ENCODE measurements at regions not wholly inside any gene's neighbourhood (a gene's known extent, or its start where the extent isn't known, plus 50 kb on each side); places are given as distances from the start of the nearest gene placed in this dataset.

GRCh38 chr17:79435962-79436361, 174.9 kb downstream of the RBFOX3 start:
- Histone ChIP-seq H3K4me1 (no peaks in the 10 kb centered on the region), H3K27me3 (no peaks in the 10 kb centered on the region), H3K9me3 (no peaks in the 10 kb centered on the region), H3K4me3 (no peak overlapping the region), H3K27ac (no peak overlapping the region), H3K36me3 (no peaks in the 10 kb centered on the region)
- ATAC-seq (no peak), DNase-seq (no peak)
- 50% methylated on average over 5 of the region's 8 CpGs for WGBS (ENCODE audit: insufficient coverage, low coverage, low lambda C conversion rate, missing lambda C conversion rate)
- intact Hi-C loops (cut with DNase I): no loop called here
- TF ChIP-seq POLR2A (IDR thresholded peaks at IDR 0.05): no peak
- TF ChIP-seq, protein P1, sequence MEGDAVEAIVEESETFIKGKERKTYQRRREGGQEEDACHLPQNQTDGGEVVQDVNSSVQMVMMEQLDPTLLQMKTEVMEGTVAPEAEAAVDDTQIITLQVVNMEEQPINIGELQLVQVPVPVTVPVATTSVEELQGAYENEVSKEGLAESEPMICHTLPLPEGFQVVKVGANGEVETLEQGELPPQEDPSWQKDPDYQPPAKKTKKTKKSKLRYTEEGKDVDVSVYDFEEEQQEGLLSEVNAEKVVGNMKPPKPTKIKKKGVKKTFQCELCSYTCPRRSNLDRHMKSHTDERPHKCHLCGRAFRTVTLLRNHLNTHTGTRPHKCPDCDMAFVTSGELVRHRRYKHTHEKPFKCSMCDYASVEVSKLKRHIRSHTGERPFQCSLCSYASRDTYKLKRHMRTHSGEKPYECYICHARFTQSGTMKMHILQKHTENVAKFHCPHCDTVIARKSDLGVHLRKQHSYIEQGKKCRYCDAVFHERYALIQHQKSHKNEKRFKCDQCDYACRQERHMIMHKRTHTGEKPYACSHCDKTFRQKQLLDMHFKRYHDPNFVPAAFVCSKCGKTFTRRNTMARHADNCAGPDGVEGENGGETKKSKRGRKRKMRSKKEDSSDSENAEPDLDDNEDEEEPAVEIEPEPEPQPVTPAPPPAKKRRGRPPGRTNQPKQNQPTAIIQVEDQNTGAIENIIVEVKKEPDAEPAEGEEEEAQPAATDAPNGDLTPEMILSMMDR (IDR thresholded peaks at IDR 0.05): no peak

DNA sequence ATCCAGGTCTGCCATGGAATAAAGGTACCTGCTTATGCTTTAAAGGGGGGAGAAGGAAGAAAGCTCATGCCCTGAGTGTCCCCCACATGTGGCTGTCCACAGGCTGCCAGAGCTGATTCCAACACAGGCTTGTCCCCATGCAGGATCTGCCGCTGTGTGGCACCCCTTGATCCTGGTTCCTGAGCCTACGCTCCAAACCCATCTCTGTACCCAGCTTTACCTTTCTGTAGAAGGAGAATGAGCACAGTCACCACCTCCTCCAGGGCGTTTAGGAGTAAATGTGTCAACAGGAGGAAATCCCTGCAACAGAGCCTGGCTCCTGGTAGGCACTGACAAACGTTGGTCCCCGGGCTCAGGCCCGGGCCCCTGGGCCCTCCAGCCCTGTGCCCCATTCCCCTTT, 175.6 kb downstream of the RBFOX3 start:
- Histone ChIP-seq H3K27ac (no peak overlapping the region), H3K27me3 (no peaks in the 10 kb centered on the region), H3K9me3 (no peaks in the 10 kb centered on the region), H3K4me3 (no peak overlapping the region), H3K36me3 (no peaks in the 10 kb centered on the region), H3K4me1 (no peaks in the 10 kb centered on the region)
- DNase-seq: no peak
- 39% methylated on average over 3 of the region's 6 CpGs for WGBS (ENCODE audit: insufficient coverage, low coverage, low lambda C conversion rate, missing lambda C conversion rate)
- no peak for ATAC-seq
- TF ChIP-seq POLR2A (IDR thresholded peaks at IDR 0.05): no peak
- TF ChIP-seq, protein P1 (IDR thresholded peaks at IDR 0.05): no peak
- intact Hi-C loops (cut with DNase I): no loop called here

- no peaks in the 10 kb centered on the region for H3K36me3 ChIP-seq
- TF ChIP-seq POLR2A (IDR thresholded peaks at IDR 0.05): no peak
- TF ChIP-seq, protein P1 (IDR thresholded peaks at IDR 0.05): no peak
- ATAC-seq (no peak), DNase-seq (no peak)
- H3K9me3 ChIP-seq: no peaks in the 10 kb centered on the region
- intact Hi-C loops (cut with DNase I): no loop called here
- H3K27ac ChIP-seq: no peak overlapping the region
- H3K4me3 ChIP-seq: no peak overlapping the region
- WGBS (ENCODE audit: insufficient coverage, low coverage, low lambda C conversion rate, missing lambda C conversion rate): 75% methylated on average over 4 of the region's 4 CpGs
- H3K27me3 ChIP-seq: no peaks in the 10 kb centered on the region
- H3K4me1 ChIP-seq: no peaks in the 10 kb centered on the region
These were observed 176.6 kb downstream of the RBFOX3 start for GRCh38 chr17:79434215-79434614.

DNA sequence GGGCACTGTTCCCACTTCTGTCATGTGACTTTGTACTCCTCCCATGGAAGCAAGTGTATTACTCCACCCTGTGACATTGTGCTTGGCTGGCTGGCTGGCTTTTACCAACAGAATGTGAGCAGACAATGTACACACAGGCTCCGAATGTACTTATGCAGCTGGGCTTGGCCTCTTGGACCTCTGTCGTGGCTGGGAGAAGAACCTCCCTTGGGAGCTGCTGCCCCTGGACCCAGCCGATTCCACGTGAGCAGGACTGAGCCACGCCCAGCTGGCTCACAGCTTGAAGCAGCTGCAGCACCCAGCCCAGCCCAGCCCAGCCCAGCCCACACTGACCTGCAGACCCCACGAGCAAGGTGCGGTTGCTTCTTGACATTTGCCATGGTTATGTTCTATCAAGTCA, 177.5 kb downstream of the RBFOX3 start:
- H3K4me3 ChIP-seq: no peak overlapping the region
- no peak for DNase-seq
- ATAC-seq: no peak
- H3K27me3 ChIP-seq: no peaks in the 10 kb centered on the region
- no peaks in the 10 kb centered on the region for H3K4me1 ChIP-seq
- no peak overlapping the region for H3K27ac ChIP-seq
- H3K36me3 ChIP-seq: no peaks in the 10 kb centered on the region
- TF ChIP-seq, protein P1 (IDR thresholded peaks at IDR 0.05): no peak
- TF ChIP-seq POLR2A (IDR thresholded peaks at IDR 0.05): no peak
- intact Hi-C loops (cut with DNase I): no loop called here
- WGBS (ENCODE audit: insufficient coverage, low coverage, low lambda C conversion rate, missing lambda C conversion rate): 40% methylated on average over 4 of the region's 7 CpGs
- no peaks in the 10 kb centered on the region for H3K9me3 ChIP-seq

DNA sequence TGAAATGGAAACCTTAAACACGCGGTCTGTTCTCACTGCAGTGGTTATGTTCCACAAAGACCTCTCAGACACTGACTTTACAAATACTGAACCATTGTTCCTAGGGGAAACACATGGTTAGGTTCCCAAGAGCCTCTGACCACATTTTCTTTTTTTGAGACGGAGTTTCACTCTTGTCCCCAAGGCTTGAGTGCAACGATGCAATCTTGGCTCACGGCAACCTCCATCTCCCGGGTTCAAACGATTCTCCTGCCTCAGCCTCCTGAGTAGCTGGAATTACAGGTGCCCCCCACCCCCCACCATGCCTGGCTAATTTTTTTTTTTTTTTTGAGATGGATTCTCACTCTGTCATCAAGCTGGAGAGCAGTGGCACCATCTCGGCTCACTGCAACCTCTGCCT, 179.7 kb downstream of the RBFOX3 start:
- Histone ChIP-seq H3K36me3 (no peaks in the 10 kb centered on the region), H3K4me1 (no peaks in the 10 kb centered on the region), H3K4me3 (no peak overlapping the region), H3K9me3 (no peaks in the 10 kb centered on the region), H3K27ac (no peak overlapping the region), H3K27me3 (no peaks in the 10 kb centered on the region)
- DNase-seq (no peak), ATAC-seq (no peak)
- intact Hi-C loops (cut with DNase I): no loop called here
- WGBS (ENCODE audit: insufficient coverage, low coverage, low lambda C conversion rate, missing lambda C conversion rate): 71% methylated on average over 7 of the region's 8 CpGs
- no peak for TF ChIP-seq POLR2A (IDR thresholded peaks at IDR 0.05)
- TF ChIP-seq, protein P1 (IDR thresholded peaks at IDR 0.05): no peak
